Activated T-cell treated with anti-CD3 and anti-CD28 coated beads, Interleukin-2, amount 50 U/mL, for 4 hours (primary cell): ENCODE measurements at regions not wholly inside any gene's neighbourhood (a gene's known extent, or its start where the extent isn't known, plus 50 kb on each side); places are given as distances from the start of the nearest gene placed in this dataset.
"Not testable (repeated sequence)": the region's sequence is repeated elsewhere in the genome, so short reads cannot be mapped to it uniquely, and the experiment has no call there.

ENCODE experiments used
- ATAC-seq, 2 donors: fragments of 200-7000 bp; cut with Tn5 transposase; one replicate each; pipeline ENCODE4 v1.10.0; 2021
- DNase-seq: peaks from one replicate; pipeline ENCODE4 v3.0.0-alpha.2; 2020
- H3K27me3 Mint-ChIP-seq: one replicate; pipeline ENCODE4 v1.8.0; 2021; ENCODE audit warnings: low read depth, mixed read lengths
- H3K36me3 Mint-ChIP-seq: one replicate; pipeline ENCODE4 v1.8.0; 2022; ENCODE audit warnings: mixed read lengths; ENCODE audit not compliant: insufficient read depth
- H3K4me1 Mint-ChIP-seq: one replicate; pipeline ENCODE4 v1.8.0; 2021; ENCODE audit warnings: low read depth, mixed read lengths
- H3K4me3 Mint-ChIP-seq: one replicate; pipeline ENCODE4 v1.8.0; 2021; ENCODE audit warnings: mild to moderate bottlenecking, moderate library complexity, mixed read lengths
- H3K9me3 Mint-ChIP-seq: one replicate; pipeline ENCODE4 v1.8.0; 2021; ENCODE audit warnings: mixed read lengths

DNA sequence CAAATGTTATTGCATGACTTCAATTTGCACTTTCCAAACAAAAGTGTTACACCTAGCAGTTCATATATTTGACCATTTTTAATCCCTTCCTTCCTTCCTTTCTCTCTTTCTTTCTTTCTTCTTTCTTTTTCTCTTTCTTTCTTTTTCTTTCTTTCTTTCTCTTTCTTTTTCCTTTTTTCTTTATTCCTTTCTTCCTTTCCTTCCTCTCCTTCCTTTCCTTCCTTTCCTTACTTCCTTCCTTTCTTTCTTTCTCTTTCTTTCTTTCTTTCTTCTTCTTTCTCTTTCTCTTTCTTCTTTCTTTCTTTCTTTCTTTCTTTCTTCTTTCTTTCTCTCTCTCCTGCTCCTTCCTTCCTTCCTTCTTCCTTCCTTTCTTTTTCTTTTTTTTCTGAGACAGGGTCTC lies 146.7 kb upstream of the ALKAL2 start:
- Mint-ChIP-seq H3K4me3 (no peak overlapping the region), H3K9me3 (no peaks in the 10 kb centered on the region), H3K27me3 (no peaks in the 10 kb centered on the region), H3K36me3 (no peaks in the 10 kb centered on the region), H3K4me1 (peaks cover 44% of the 10 kb centered on the region)
- ATAC-seq (no peak), DNase-seq (no peak)

DNA sequence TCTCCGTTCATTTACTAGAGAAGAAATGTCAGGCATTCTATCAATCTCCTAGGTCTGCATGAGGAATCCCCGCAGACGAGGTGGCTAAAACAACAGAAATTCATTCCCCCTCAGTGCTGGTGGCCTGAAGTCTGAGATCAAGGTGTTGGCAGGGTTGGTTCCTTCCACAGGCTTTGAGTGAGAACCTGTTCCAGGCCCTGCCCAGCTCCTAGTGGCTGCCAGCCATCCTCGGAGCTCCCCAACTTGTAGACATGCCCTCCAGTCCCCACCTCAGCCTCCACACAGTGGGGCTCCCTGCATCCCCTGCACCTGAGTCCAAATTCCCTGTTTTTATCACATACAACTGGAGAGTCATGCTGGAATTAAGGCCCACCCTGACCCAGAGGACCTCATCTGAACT lies 145.3 kb upstream of the ALKAL2 start:
- no peak for DNase-seq
- Mint-ChIP-seq H3K9me3 (no peaks in the 10 kb centered on the region), H3K4me3 (no peak overlapping the region), H3K36me3 (peaks cover 1% of the 10 kb centered on the region), H3K27me3 (no peaks in the 10 kb centered on the region), H3K4me1 (peaks cover 45% of the 10 kb centered on the region)
- ATAC-seq = no peak

GRCh38 chr2:430291-431040 lies 142.6 kb upstream of the ALKAL2 start:
- Mint-ChIP-seq H3K4me3 (peak overlapping the region; percentile 77), H3K4me1 (peaks cover 33% of the 10 kb centered on the region), H3K36me3 (peaks cover 1% of the 10 kb centered on the region), H3K9me3 (no peaks in the 10 kb centered on the region), H3K27me3 (no peaks in the 10 kb centered on the region)
- DNase-seq (no peak), ATAC-seq (peak in 1 of 2 donors; percentile 53)

DNA sequence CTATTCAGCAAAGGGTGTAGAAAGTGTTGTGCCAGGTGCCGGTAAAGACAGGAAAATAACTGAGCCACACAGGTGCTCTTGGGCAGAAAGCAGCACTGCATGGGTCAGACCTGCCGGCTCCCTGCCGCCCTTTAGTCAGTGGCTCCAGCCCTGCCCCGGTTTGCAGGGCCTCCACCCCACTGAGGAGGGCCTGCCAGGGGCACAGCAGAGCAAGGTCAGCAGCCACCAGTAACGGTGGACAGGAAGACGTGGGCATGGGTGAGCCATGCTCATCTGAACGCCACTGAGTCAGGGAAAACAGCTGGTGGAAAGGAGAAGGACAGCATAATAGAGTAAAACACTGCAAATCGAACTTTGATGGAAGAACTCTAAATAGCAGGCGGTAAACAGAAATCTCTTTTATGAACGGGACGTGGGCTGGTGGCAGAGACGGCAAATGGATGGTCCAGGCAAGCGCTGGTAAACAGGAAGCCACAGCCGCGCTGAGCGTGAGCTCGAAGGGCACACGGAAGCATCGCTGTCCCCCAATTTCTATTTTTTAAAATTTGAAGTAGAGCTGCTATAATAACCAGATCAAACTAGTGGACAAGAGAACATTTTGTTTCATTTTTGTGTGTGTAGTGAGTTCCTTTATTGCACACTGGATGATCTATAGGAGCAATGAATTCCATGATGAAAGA lies 141.8 kb upstream of the ALKAL2 start:
- Mint-ChIP-seq H3K4me1 (peaks cover 31% of the 10 kb centered on the region), H3K9me3 (no peaks in the 10 kb centered on the region), H3K4me3 (peak overlapping the region; percentile 77), H3K27me3 (no peaks in the 10 kb centered on the region), H3K36me3 (peaks cover 1% of the 10 kb centered on the region)
- DNase-seq = no peak
- ATAC-seq = peak; percentile 73 to 76

DNA sequence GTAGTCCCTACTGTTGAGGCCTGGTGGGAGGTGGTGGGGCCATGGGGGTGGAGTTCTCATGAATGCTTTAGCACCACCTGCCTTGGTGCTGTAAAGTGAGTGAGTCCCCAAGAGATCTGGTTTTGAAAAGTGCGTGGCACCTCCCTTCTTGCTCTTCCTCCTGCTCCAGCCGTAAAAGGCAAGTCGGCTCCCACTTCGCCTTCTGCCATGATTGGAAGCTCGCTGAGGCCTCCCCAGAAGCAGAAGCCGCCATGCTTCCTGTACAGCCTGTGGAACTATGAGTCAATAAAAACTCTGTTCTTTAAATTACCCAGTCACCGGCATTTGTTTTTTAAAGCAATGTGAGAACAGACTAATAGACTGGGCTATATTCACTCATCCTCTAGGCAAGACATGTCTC lies 141.3 kb upstream of the ALKAL2 start:
- no peak for DNase-seq
- peak overlapping the region; percentile 77 for H3K4me3 Mint-ChIP-seq

DNA sequence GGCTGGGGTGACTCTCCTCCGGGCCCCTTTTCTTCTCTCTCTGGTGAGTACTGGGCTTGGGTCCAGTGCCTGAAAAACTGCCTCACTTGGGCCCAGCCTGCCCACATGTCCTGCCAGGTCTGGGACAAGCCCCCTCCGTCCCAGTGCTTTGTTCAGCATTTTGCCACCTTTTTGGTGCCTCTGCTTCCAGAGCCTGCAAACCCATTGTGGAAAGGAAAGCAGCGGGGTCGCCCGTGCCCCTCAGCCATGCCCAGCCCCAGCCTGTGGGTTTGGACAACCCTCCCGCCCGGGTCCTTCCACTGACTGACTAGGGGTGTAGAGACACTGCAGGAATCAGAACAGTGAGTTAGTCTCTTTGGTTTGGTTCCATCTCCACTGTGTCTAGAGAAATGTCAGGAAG lies 140.7 kb upstream of the ALKAL2 start:
- Mint-ChIP-seq H3K4me3 (no peak overlapping the region), H3K36me3 (peaks cover 1% of the 10 kb centered on the region)
- ATAC-seq = no peak

More for the DNA sequence above, 141.3 kb upstream of the ALKAL2 start:
- ATAC-seq = no peak
- Mint-ChIP-seq H3K4me1 (peaks cover 26% of the 10 kb centered on the region), H3K9me3 (no peaks in the 10 kb centered on the region), H3K36me3 (peaks cover 1% of the 10 kb centered on the region), H3K27me3 (no peaks in the 10 kb centered on the region)

DNA sequence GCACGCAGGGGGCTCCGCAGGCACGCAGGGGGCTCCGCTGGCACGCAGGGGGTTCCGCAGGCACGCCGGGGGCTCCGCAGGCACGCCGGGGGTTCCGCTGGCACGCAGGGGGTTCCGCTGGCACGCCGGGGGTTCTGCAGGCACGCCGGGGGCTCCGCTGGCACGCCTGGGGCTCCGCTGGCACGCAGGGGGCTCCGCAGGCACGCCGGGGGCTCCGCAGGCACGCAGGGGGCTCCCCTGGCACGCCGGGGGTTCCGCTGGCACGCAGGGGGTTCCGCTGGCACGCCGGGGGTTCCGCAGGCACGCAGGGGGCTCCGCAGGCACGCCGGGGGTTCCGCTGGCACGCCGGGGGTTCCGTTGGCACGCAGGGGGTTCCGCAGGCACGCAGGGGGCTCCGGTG lies 138.8 kb upstream of the ALKAL2 start:
- not testable (repeated sequence) for H3K4me3 Mint-ChIP-seq, DNase-seq, H3K27me3 Mint-ChIP-seq, ATAC-seq, H3K36me3 Mint-ChIP-seq, H3K9me3 Mint-ChIP-seq
- peaks cover 26% of the 10 kb centered on the region for H3K4me1 Mint-ChIP-seq

More for the DNA sequence above, 140.7 kb upstream of the ALKAL2 start:
- peaks cover 26% of the 10 kb centered on the region for H3K4me1 Mint-ChIP-seq
- no peak for DNase-seq
- H3K9me3 Mint-ChIP-seq = no peaks in the 10 kb centered on the region
- peaks cover 1% of the 10 kb centered on the region for H3K27me3 Mint-ChIP-seq

DNA sequence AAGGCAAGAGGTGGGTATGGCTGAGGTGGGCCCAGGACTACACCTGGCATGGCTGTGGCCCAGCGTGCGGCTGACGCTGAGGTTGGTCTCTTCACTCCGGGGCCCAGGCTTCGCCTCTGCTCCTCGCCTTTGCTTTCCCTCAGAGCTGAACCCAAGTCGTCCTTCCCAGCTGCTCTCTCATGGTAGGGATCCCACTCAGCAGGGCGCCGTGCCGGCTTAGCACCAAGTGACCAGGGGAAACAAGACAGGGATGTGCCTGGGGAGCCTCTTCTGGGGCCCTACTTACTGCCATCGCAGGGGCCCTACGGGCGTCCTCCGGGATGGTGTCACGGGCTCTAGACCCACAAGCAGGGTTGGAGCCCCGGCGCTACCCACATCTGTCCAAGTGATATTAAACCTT lies 138.1 kb upstream of the ALKAL2 start:
- no peak for ATAC-seq
- no peak overlapping the region for H3K4me3 Mint-ChIP-seq
- no peaks in the 10 kb centered on the region for H3K9me3 Mint-ChIP-seq
- H3K36me3 Mint-ChIP-seq = peaks cover 1% of the 10 kb centered on the region
- no peak for DNase-seq
- H3K4me1 Mint-ChIP-seq = peaks cover 24% of the 10 kb centered on the region
- H3K27me3 Mint-ChIP-seq = peaks cover 4% of the 10 kb centered on the region

DNA sequence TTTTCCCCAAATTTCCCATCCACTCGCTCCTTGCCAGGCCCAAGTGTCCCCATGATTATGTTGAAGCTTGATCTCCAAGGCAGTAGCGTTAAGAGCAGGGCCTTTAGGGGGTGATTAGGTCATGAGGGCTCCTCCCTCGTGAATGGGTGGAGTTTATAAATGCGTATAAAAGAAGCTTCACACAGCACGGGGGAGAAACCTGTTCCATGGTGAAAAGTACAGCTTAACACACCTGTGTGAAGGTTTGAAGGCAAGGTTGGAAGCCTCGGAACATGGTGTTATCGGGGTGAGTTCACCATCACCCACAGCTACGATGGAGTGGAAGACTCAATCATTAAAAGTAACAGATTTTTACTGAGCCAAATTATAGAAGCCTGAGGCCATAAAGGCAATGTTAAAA lies 137.4 kb upstream of the ALKAL2 start:
- Mint-ChIP-seq H3K27me3 (peaks cover 4% of the 10 kb centered on the region), H3K9me3 (no peaks in the 10 kb centered on the region), H3K36me3 (peaks cover 1% of the 10 kb centered on the region), H3K4me3 (no peak overlapping the region), H3K4me1 (peaks cover 17% of the 10 kb centered on the region)
- DNase-seq (no peak), ATAC-seq (no peak)

GRCh38 chr2:424306-425171 lies 136.6 kb upstream of the ALKAL2 start:
- H3K27me3 Mint-ChIP-seq = peaks cover 4% of the 10 kb centered on the region
- ATAC-seq (no peak), DNase-seq (no peak)
- no peaks in the 10 kb centered on the region for H3K9me3 Mint-ChIP-seq
- no peak overlapping the region for H3K4me3 Mint-ChIP-seq
- peaks cover 1% of the 10 kb centered on the region for H3K36me3 Mint-ChIP-seq
- peaks cover 12% of the 10 kb centered on the region for H3K4me1 Mint-ChIP-seq

DNA sequence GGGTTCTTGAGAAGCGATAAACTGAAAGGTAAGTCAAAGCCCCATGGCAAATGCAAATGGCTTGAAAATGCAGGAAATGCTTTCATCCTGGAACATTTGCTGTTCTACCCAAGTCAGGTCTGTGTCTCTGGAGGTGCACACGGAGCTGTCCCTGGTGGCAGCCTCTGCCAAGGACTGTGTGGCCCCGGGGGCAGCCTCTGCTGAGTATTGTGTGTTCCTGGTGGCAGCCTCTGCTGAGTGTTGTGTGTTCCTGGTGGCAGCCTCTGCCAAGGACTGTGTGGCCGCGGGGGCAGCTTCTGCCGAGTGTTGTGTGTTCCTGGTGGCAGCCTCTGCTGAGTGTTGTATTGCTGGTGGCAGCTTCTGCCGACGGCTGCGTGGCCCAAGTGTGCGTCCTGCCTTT lies 135.6 kb upstream of the ALKAL2 start:
- H3K36me3 Mint-ChIP-seq = no peaks in the 10 kb centered on the region
- peaks cover 5% of the 10 kb centered on the region for H3K4me1 Mint-ChIP-seq
- DNase-seq (no peak), ATAC-seq (no peak)
- H3K4me3 Mint-ChIP-seq = no peak overlapping the region
- peaks cover 7% of the 10 kb centered on the region for H3K27me3 Mint-ChIP-seq
- no peaks in the 10 kb centered on the region for H3K9me3 Mint-ChIP-seq

GRCh38 chr2:422676-423435 lies 135.0 kb upstream of the ALKAL2 start:
- H3K4me1 Mint-ChIP-seq = peaks cover 5% of the 10 kb centered on the region
- H3K9me3 Mint-ChIP-seq = no peaks in the 10 kb centered on the region
- no peaks in the 10 kb centered on the region for H3K36me3 Mint-ChIP-seq
- DNase-seq = no peak
- H3K4me3 Mint-ChIP-seq = no peak overlapping the region
- no peak for ATAC-seq
- peaks cover 7% of the 10 kb centered on the region for H3K27me3 Mint-ChIP-seq

DNA sequence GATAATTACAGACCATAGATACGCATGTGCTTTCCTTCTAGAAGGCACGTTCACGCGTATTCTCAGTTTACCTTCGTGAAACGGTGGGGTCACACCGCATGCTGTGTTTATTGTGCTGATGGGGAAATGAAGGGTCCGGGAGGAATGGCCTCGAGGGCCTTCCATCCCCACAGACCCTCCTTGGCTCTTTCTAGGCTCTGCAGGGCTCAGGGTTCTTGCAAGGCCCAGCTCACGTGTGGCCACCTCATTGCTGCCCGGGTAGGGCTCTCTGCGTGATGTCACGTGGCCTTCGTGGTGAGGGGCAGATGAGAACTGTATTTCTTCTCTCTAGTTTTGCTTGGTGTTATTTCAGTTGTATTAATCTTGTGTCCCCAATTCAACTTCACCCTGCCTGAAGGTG lies 133.5 kb upstream of the ALKAL2 start:
- ATAC-seq (no peak), DNase-seq (no peak)
- Mint-ChIP-seq H3K27me3 (peaks cover 10% of the 10 kb centered on the region), H3K4me1 (peaks cover 5% of the 10 kb centered on the region), H3K36me3 (no peaks in the 10 kb centered on the region), H3K9me3 (no peaks in the 10 kb centered on the region), H3K4me3 (no peak overlapping the region)
